ENCODE measurements at regions not wholly inside any gene's neighbourhood (a gene's known extent, or its start where the extent isn't known, plus 50 kb on each side); places are given as distances from the start of the nearest gene placed in this dataset.

- H3K4me3 ChIP-seq (ENCODE audit: low read length): no peak overlapping the region
- no peak overlapping the region for H3K27ac ChIP-seq (ENCODE audit: low read depth, low read length)
- H3K27me3 ChIP-seq (ENCODE audit: control insufficient read depth, insufficient read depth, low read length): peaks cover 2% of the 10 kb centered on the region
- H3K9ac ChIP-seq (ENCODE audit: low read length): no peak overlapping the region
- H3K4me1 ChIP-seq (ENCODE audit: control insufficient read depth, insufficient read depth, low read length): no peaks in the 10 kb centered on the region
- H3K36me3 ChIP-seq (ENCODE audit: control insufficient read depth, insufficient read depth, low read length): no peaks in the 10 kb centered on the region
Observed at GRCh38 chr10:75347186-75347585, 54.4 kb downstream of the ZNF503 start.

GRCh38 chr10:75345738-75346137 lies 55.8 kb downstream of the ZNF503 start:
- H3K27ac ChIP-seq (ENCODE audit: low read depth, low read length): no peak overlapping the region
- H3K36me3 ChIP-seq (ENCODE audit: control insufficient read depth, insufficient read depth, low read length): no peaks in the 10 kb centered on the region
- H3K27me3 ChIP-seq (ENCODE audit: control insufficient read depth, insufficient read depth, low read length): peaks cover 2% of the 10 kb centered on the region
- H3K9ac ChIP-seq (ENCODE audit: low read length): no peak overlapping the region
- no peaks in the 10 kb centered on the region for H3K4me1 ChIP-seq (ENCODE audit: control insufficient read depth, insufficient read depth, low read length)
- H3K4me3 ChIP-seq (ENCODE audit: low read length): no peak overlapping the region

GRCh38 chr10:75344170-75344569 lies 57.4 kb downstream of the ZNF503 start:
- H3K36me3 ChIP-seq (ENCODE audit: control insufficient read depth, insufficient read depth, low read length): no peaks in the 10 kb centered on the region
- no peaks in the 10 kb centered on the region for H3K4me1 ChIP-seq (ENCODE audit: control insufficient read depth, insufficient read depth, low read length)
- no peak overlapping the region for H3K4me3 ChIP-seq (ENCODE audit: low read length)
- no peak overlapping the region for H3K9ac ChIP-seq (ENCODE audit: low read length)
- peaks cover 2% of the 10 kb centered on the region for H3K27me3 ChIP-seq (ENCODE audit: control insufficient read depth, insufficient read depth, low read length)
- H3K27ac ChIP-seq (ENCODE audit: low read depth, low read length): no peak overlapping the region

GRCh38 chr10:75342397-75342796 lies 59.2 kb downstream of the ZNF503 start:
- Histone ChIP-seq H3K9ac (ENCODE audit: low read length) (no peak overlapping the region), H3K27ac (ENCODE audit: low read depth, low read length) (no peak overlapping the region), H3K27me3 (ENCODE audit: control insufficient read depth, insufficient read depth, low read length) (peaks cover 2% of the 10 kb centered on the region), H3K4me1 (ENCODE audit: control insufficient read depth, insufficient read depth, low read length) (no peaks in the 10 kb centered on the region), H3K36me3 (ENCODE audit: control insufficient read depth, insufficient read depth, low read length) (no peaks in the 10 kb centered on the region), H3K4me3 (ENCODE audit: low read length) (no peak overlapping the region)

- Histone ChIP-seq H3K27ac (ENCODE audit: low read depth, low read length) (no peak overlapping the region), H3K4me3 (ENCODE audit: low read length) (no peak overlapping the region), H3K36me3 (ENCODE audit: control insufficient read depth, insufficient read depth, low read length) (no peaks in the 10 kb centered on the region), H3K9ac (ENCODE audit: low read length) (no peak overlapping the region), H3K4me1 (ENCODE audit: control insufficient read depth, insufficient read depth, low read length) (no peaks in the 10 kb centered on the region), H3K27me3 (ENCODE audit: control insufficient read depth, insufficient read depth, low read length) (no peaks in the 10 kb centered on the region)
Observed at GRCh38 chr10:75335983-75336382, 65.6 kb downstream of the ZNF503 start.

GRCh38 chr10:75335191-75335590 lies 66.4 kb downstream of the ZNF503 start:
- H3K36me3 ChIP-seq (ENCODE audit: control insufficient read depth, insufficient read depth, low read length): no peaks in the 10 kb centered on the region
- H3K4me1 ChIP-seq (ENCODE audit: control insufficient read depth, insufficient read depth, low read length): no peaks in the 10 kb centered on the region
- no peak overlapping the region for H3K4me3 ChIP-seq (ENCODE audit: low read length)
- no peak overlapping the region for H3K27ac ChIP-seq (ENCODE audit: low read depth, low read length)
- no peaks in the 10 kb centered on the region for H3K27me3 ChIP-seq (ENCODE audit: control insufficient read depth, insufficient read depth, low read length)
- H3K9ac ChIP-seq (ENCODE audit: low read length): no peak overlapping the region

GRCh38 chr10:75334720-75335119 lies 66.8 kb downstream of the ZNF503 start:
- Histone ChIP-seq H3K27ac (ENCODE audit: low read depth, low read length) (no peak overlapping the region), H3K36me3 (ENCODE audit: control insufficient read depth, insufficient read depth, low read length) (no peaks in the 10 kb centered on the region), H3K4me3 (ENCODE audit: low read length) (no peak overlapping the region)

GRCh38 chr10:75332081-75332480 lies 69.5 kb downstream of the ZNF503 start:
- Histone ChIP-seq H3K4me1 (ENCODE audit: control insufficient read depth, insufficient read depth, low read length) (no peaks in the 10 kb centered on the region), H3K36me3 (ENCODE audit: control insufficient read depth, insufficient read depth, low read length) (no peaks in the 10 kb centered on the region), H3K27me3 (ENCODE audit: control insufficient read depth, insufficient read depth, low read length) (no peaks in the 10 kb centered on the region), H3K4me3 (ENCODE audit: low read length) (no peak overlapping the region), H3K9ac (ENCODE audit: low read length) (no peak overlapping the region), H3K27ac (ENCODE audit: low read depth, low read length) (no peak overlapping the region)

More at GRCh38 chr10:75334720-75335119, 66.8 kb downstream of the ZNF503 start:
- no peak overlapping the region for H3K9ac ChIP-seq (ENCODE audit: low read length)
- no peaks in the 10 kb centered on the region for H3K4me1 ChIP-seq (ENCODE audit: control insufficient read depth, insufficient read depth, low read length)
- no peaks in the 10 kb centered on the region for H3K27me3 ChIP-seq (ENCODE audit: control insufficient read depth, insufficient read depth, low read length)

GRCh38 chr10:75331081-75331480 lies 70.5 kb downstream of the ZNF503 start:
- Histone ChIP-seq H3K4me3 (ENCODE audit: low read length) (no peak overlapping the region), H3K27ac (ENCODE audit: low read depth, low read length) (no peak overlapping the region), H3K27me3 (ENCODE audit: control insufficient read depth, insufficient read depth, low read length) (no peaks in the 10 kb centered on the region), H3K9ac (ENCODE audit: low read length) (no peak overlapping the region), H3K4me1 (ENCODE audit: control insufficient read depth, insufficient read depth, low read length) (no peaks in the 10 kb centered on the region), H3K36me3 (ENCODE audit: control insufficient read depth, insufficient read depth, low read length) (no peaks in the 10 kb centered on the region)

GRCh38 chr10:75329190-75329745 lies 72.3 kb downstream of the ZNF503 start:
- Histone ChIP-seq H3K4me1 (ENCODE audit: control insufficient read depth, insufficient read depth, low read length) (no peaks in the 10 kb centered on the region), H3K4me3 (ENCODE audit: low read length) (no peak overlapping the region), H3K27ac (ENCODE audit: low read depth, low read length) (no peak overlapping the region), H3K36me3 (ENCODE audit: control insufficient read depth, insufficient read depth, low read length) (no peaks in the 10 kb centered on the region), H3K27me3 (ENCODE audit: control insufficient read depth, insufficient read depth, low read length) (no peaks in the 10 kb centered on the region), H3K9ac (ENCODE audit: low read length) (no peak overlapping the region)

GRCh38 chr10:75326306-75326705 lies 75.3 kb downstream of the ZNF503 start:
- Histone ChIP-seq H3K9ac (ENCODE audit: low read length) (no peak overlapping the region), H3K36me3 (ENCODE audit: control insufficient read depth, insufficient read depth, low read length) (no peaks in the 10 kb centered on the region), H3K27me3 (ENCODE audit: control insufficient read depth, insufficient read depth, low read length) (no peaks in the 10 kb centered on the region), H3K27ac (ENCODE audit: low read depth, low read length) (no peak overlapping the region), H3K4me1 (ENCODE audit: control insufficient read depth, insufficient read depth, low read length) (no peaks in the 10 kb centered on the region), H3K4me3 (ENCODE audit: low read length) (no peak overlapping the region)

GRCh38 chr10:75319274-75319673 lies 82.3 kb downstream of the ZNF503 start:
- no peak overlapping the region for H3K4me3 ChIP-seq (ENCODE audit: low read length)

GRCh38 chr10:75314570-75314969 lies 78.8 kb upstream of the COMTD1 start:
- Histone ChIP-seq H3K4me1 (ENCODE audit: control insufficient read depth, insufficient read depth, low read length) (no peaks in the 10 kb centered on the region), H3K27me3 (ENCODE audit: control insufficient read depth, insufficient read depth, low read length) (no peaks in the 10 kb centered on the region), H3K36me3 (ENCODE audit: control insufficient read depth, insufficient read depth, low read length) (no peaks in the 10 kb centered on the region), H3K27ac (ENCODE audit: low read depth, low read length) (no peak overlapping the region), H3K4me3 (ENCODE audit: low read length) (no peak overlapping the region), H3K9ac (ENCODE audit: low read length) (no peak overlapping the region)

More at GRCh38 chr10:75319274-75319673, 82.3 kb downstream of the ZNF503 start:
- Histone ChIP-seq H3K4me1 (ENCODE audit: control insufficient read depth, insufficient read depth, low read length) (no peaks in the 10 kb centered on the region), H3K9ac (ENCODE audit: low read length) (no peak overlapping the region), H3K27me3 (ENCODE audit: control insufficient read depth, insufficient read depth, low read length) (no peaks in the 10 kb centered on the region), H3K27ac (ENCODE audit: low read depth, low read length) (no peak overlapping the region), H3K36me3 (ENCODE audit: control insufficient read depth, insufficient read depth, low read length) (no peaks in the 10 kb centered on the region)

Data from rectal smooth muscle tissue (tissue), 1 donor.